Bone marrow (tissue), 2 donors: ENCODE measurements at regions not wholly inside any gene's neighbourhood (a gene's known extent, or its start where the extent isn't known, plus 50 kb on each side); places are given as distances from the start of the nearest gene placed in this dataset.

Source experiments
- DNase-seq, 2 donors: peaks; one replicate each; lab custom pipeline; 2025; lab: John Stamatoyannopoulos, UW

- DNase-seq: no peak
Observed at GRCh38 chr5:71865665-71866320, 146.7 kb downstream of the CARTPT start.

- DNase-seq: no peak
Observed at GRCh38 chr5:71872311-71872864, 153.3 kb downstream of the CARTPT start.

- no peak for DNase-seq
Observed at GRCh38 chr5:71873191-71873591, 154.1 kb downstream of the CARTPT start.

- DNase-seq: no peak
Observed at GRCh38 chr5:71874521-71874920, 155.4 kb downstream of the CARTPT start.

- DNase-seq: no peak
Observed at GRCh38 chr5:71877511-71877910, 158.4 kb downstream of the CARTPT start.

GRCh38 chr5:71880536-71880935 lies 161.5 kb downstream of the CARTPT start:
- DNase-seq: no peak

- no peak for DNase-seq
Observed at GRCh38 chr5:71882826-71883741, 164.0 kb downstream of the CARTPT start.

- no peak for DNase-seq
Observed at GRCh38 chr5:71883742-71884103, 164.6 kb downstream of the CARTPT start.

- no peak for DNase-seq
Observed at GRCh38 chr5:71884926-71885325, 165.9 kb downstream of the CARTPT start.

- no peak for DNase-seq
Observed at GRCh38 chr5:71886406-71886805, 167.3 kb downstream of the CARTPT start.

- DNase-seq: peak in 1 of 2 donors; percentile 17
Observed at GRCh38 chr5:71887680-71888079, 168.6 kb downstream of the CARTPT start.

GRCh38 chr5:71891406-71891805 lies 172.3 kb downstream of the CARTPT start:
- no peak for DNase-seq

- no peak for DNase-seq
Observed at GRCh38 chr5:71891856-71892255, 172.8 kb downstream of the CARTPT start.

GRCh38 chr5:71892641-71893365 lies 173.7 kb downstream of the CARTPT start:
- no peak for DNase-seq

- DNase-seq: no peak
Observed at GRCh38 chr5:71893451-71893850, 174.4 kb downstream of the CARTPT start.

- DNase-seq: no peak
Observed at GRCh38 chr5:71894091-71894490, 175.0 kb downstream of the CARTPT start.

- DNase-seq: no peak
Observed at GRCh38 chr5:71895546-71895945, 176.5 kb downstream of the CARTPT start.

GRCh38 chr5:71899865-71900342 lies 180.8 kb downstream of the CARTPT start:
- DNase-seq: no peak

GRCh38 chr5:71903808-71904207 lies 184.7 kb downstream of the CARTPT start:
- no peak for DNase-seq

GRCh38 chr5:71904852-71905251 lies 185.8 kb downstream of the CARTPT start:
- DNase-seq: no peak

GRCh38 chr5:71905834-71906711 lies 187.0 kb downstream of the CARTPT start:
- no peak for DNase-seq
